ENCODE measurements at regions not wholly inside any gene's neighbourhood (a gene's known extent, or its start where the extent isn't known, plus 50 kb on each side); places are given as distances from the start of the nearest gene placed in this dataset.

DNA sequence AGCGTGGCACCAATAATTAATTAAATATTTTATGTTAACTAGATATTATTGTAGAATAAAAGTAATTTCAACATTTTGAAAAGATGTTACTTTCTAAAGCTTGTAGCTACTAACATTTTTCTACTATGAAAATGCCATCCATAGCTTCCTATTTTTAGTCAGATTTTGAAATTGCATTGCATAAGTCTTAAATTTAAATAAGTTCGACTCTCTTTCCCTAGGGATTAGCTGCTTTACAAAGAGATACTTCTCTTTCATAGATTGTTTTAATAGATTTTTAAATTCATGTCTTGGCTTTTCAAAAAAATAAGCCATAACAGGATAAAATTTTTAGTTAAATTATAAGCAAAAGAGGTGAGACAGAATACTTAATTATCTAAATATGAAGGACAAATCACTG, 1279.6 kb downstream of the KCNT2 start:
- ATAC-seq (no peak), DNase-seq (no peak)
- Mint-ChIP-seq H3K27me3 (ENCODE audit: low read depth) (no peaks in the 10 kb centered on the region), H3K4me3 (no peak overlapping the region), H3K27ac (no peak overlapping the region), H3K36me3 (ENCODE audit: low read depth) (no peaks in the 10 kb centered on the region), H3K4me1 (ENCODE audit: low read depth) (no peaks in the 10 kb centered on the region), H3K9me3 (ENCODE audit: insufficient read depth) (peaks cover 3% of the 10 kb centered on the region)
- CTCF ChIA-PET = no interaction called here
- POLR2A ChIA-PET = no interaction called here

DNA sequence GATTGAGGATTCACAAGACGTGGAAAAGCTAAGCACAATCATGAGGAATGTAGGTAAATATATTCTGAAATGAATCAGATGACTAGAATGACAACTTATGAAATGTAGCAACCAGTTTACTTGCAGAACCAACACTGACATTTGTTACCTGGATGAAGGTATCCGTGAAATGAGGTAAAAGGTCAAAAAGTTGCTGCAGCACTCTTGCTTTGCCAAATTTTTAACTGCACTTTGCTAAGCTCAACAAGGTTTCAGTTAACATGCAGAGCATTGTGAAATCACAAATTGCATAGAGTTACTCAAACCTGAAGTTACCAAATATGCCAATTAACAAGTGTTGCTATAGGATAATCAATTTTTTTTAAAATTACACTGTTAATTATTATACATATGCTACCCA, 1280.1 kb downstream of the KCNT2 start:
- POLR2A ChIA-PET = no interaction called here
- H3K4me1 Mint-ChIP-seq (ENCODE audit: low read depth) = no peaks in the 10 kb centered on the region
- H3K27ac Mint-ChIP-seq = no peak overlapping the region
- H3K4me3 Mint-ChIP-seq = no peak overlapping the region
- H3K27me3 Mint-ChIP-seq (ENCODE audit: low read depth) = no peaks in the 10 kb centered on the region
- CTCF ChIA-PET = no interaction called here
- DNase-seq (no peak), ATAC-seq (no peak)
- no peaks in the 10 kb centered on the region for H3K36me3 Mint-ChIP-seq (ENCODE audit: low read depth)
- H3K9me3 Mint-ChIP-seq (ENCODE audit: insufficient read depth) = peaks cover 3% of the 10 kb centered on the region

DNA sequence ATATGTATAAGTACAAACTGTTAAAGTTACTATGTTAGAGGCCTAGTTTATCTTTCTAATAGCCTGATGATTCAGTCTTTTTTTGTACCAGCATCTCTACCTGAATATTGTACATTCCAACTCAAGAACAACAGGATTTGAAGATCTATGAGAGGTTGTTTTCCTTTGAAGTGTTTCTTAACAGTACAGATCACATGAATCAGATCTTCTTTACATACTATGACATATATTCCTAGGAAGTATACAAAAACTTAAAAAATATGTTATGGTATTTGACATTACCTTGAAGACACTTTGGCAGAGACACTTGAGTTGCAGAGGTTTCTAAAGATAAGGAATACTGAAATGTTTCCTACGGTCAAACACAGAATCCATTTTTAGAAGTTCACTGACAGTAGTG, 1280.9 kb downstream of the KCNT2 start:
- no peaks in the 10 kb centered on the region for H3K36me3 Mint-ChIP-seq (ENCODE audit: low read depth)
- peaks cover 3% of the 10 kb centered on the region for H3K9me3 Mint-ChIP-seq (ENCODE audit: insufficient read depth)
- ATAC-seq = no peak
- ChIA-PET CTCF (no interaction called here), POLR2A (no interaction called here)
- DNase-seq = no peak
- H3K27ac Mint-ChIP-seq = no peak overlapping the region
- no peaks in the 10 kb centered on the region for H3K4me1 Mint-ChIP-seq (ENCODE audit: low read depth)
- no peak overlapping the region for H3K4me3 Mint-ChIP-seq
- H3K27me3 Mint-ChIP-seq (ENCODE audit: low read depth) = no peaks in the 10 kb centered on the region

DNA sequence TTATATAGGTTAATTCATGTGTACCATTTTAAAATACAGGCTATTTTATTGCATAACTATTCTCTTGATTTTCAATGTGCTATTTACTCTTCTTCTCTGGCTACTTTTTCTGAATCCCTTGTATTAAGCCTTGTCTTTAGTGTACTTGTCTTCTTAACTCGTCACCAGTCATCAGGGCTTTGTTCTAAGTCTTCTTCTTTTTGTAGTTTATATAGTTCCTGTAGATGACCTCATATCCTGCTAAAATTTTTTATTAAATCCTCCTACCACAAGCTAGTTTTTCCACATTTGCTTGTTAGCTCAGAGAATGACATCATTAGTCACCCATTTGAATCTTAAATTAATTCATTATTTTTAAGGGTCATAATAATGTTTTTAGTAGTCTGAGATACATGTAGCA, 1281.9 kb downstream of the KCNT2 start:
- no peak for ATAC-seq
- Mint-ChIP-seq H3K9me3 (ENCODE audit: insufficient read depth) (peaks cover 3% of the 10 kb centered on the region), H3K27me3 (ENCODE audit: low read depth) (no peaks in the 10 kb centered on the region), H3K4me3 (no peak overlapping the region), H3K36me3 (ENCODE audit: low read depth) (no peaks in the 10 kb centered on the region), H3K27ac (no peak overlapping the region), H3K4me1 (ENCODE audit: low read depth) (no peaks in the 10 kb centered on the region)
- ChIA-PET CTCF (no interaction called here), POLR2A (no interaction called here)
- no peak for DNase-seq

DNA sequence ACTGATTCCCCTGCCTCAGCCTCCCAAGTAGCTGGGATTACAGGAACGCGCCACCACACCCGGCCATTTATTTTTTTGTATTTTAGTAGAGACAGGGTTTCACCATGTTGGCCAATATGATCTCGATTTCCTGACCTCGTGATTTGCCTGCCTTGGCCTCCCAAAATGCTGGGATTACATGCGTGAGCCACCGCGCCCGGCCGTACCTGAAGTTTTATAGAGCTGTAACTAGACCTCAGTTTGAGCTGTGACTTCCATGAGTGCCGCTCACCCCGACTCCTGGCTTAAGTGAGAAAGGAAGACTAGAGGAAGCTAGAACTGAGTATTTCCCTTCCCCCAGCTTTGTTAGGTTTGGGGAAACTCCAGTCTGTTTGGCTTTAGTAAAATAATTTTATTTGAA, 1283.1 kb downstream of the KCNT2 start:
- H3K36me3 Mint-ChIP-seq (ENCODE audit: low read depth) = no peaks in the 10 kb centered on the region
- DNase-seq = no peak
- no peak for ATAC-seq
- ChIA-PET CTCF (no interaction called here), POLR2A (no interaction called here)
- no peak overlapping the region for H3K27ac Mint-ChIP-seq
- no peaks in the 10 kb centered on the region for H3K27me3 Mint-ChIP-seq (ENCODE audit: low read depth)
- H3K9me3 Mint-ChIP-seq (ENCODE audit: insufficient read depth) = peaks cover 3% of the 10 kb centered on the region
- H3K4me1 Mint-ChIP-seq (ENCODE audit: low read depth) = no peaks in the 10 kb centered on the region
- no peak overlapping the region for H3K4me3 Mint-ChIP-seq

DNA sequence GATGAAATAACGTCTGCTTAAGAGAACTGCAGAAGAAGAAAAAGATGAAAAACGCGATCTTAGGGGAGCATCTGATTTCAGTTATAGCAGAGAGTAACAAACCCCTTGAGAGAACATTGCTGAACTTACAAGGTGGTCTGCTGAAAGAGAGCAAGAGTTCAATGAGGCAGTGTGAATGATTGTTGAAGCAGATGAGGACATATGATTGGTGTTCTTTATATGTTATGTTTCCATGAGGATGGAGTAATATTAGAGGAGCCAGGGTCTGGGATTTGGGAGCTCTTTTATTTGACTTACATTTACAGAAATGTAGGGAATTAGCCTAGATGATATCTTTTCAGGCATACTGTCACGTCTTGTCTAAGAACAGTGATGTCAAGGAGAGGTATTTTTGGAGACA, 1302.0 kb downstream of the KCNT2 start:
- Mint-ChIP-seq H3K4me1 (ENCODE audit: low read depth) (no peaks in the 10 kb centered on the region), H3K36me3 (ENCODE audit: low read depth) (no peaks in the 10 kb centered on the region), H3K4me3 (no peak overlapping the region), H3K27ac (no peak overlapping the region), H3K9me3 (ENCODE audit: insufficient read depth) (no peaks in the 10 kb centered on the region), H3K27me3 (ENCODE audit: low read depth) (no peaks in the 10 kb centered on the region)
- POLR2A ChIA-PET = no interaction called here
- CTCF ChIA-PET = no interaction called here
- DNase-seq (no peak), ATAC-seq (no peak)

DNA sequence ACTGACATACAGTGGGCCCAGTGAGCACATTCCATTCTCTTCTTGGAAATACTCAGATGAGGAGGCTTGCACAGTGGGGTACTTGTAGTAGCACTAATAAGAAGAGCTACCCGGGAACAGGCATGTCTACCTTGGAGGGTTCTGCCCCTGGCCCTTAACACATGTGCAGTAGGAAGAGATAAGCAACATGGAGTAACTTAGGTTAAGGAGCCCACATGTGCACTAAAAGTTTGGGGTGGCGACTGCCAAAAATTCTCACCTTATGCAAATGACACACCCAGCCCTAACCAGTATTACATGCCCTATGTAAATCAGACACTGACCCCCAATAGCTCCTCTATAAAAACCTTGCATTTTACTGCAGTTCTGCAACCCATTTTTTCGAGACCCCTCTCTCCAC, 1313.3 kb downstream of the KCNT2 start:
- ATAC-seq (no peak), DNase-seq (no peak)
- Mint-ChIP-seq H3K4me3 (no peak overlapping the region), H3K27ac (no peak overlapping the region), H3K27me3 (ENCODE audit: low read depth) (no peaks in the 10 kb centered on the region), H3K4me1 (ENCODE audit: low read depth) (no peaks in the 10 kb centered on the region), H3K36me3 (ENCODE audit: low read depth) (no peaks in the 10 kb centered on the region), H3K9me3 (ENCODE audit: insufficient read depth) (no peaks in the 10 kb centered on the region)
- ChIA-PET POLR2A (no interaction called here), CTCF (no interaction called here)

DNA sequence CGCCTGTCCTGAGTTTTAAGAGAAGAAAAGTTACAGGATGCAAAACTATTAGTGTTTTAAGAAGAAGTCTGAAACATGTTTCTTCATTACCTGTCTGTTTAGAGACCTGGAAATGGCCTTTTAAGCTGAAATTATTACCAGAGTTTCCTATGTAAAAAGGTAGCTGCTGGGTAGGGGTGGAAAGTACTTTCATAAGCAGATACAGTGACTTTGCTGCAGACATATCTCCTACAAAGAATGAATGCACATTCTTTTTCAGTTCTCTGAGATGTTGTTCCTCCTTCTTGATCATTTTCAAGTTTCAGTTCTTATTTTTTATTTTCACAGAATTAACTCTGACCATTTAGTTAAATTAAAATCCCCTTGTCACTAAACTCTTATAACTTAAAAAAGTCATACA, 1329.6 kb downstream of the KCNT2 start:
- no peak for DNase-seq
- Mint-ChIP-seq H3K9me3 (ENCODE audit: insufficient read depth) (no peaks in the 10 kb centered on the region), H3K36me3 (ENCODE audit: low read depth) (no peaks in the 10 kb centered on the region), H3K27me3 (ENCODE audit: low read depth) (no peaks in the 10 kb centered on the region), H3K27ac (no peak overlapping the region), H3K4me3 (no peak overlapping the region), H3K4me1 (ENCODE audit: low read depth) (no peaks in the 10 kb centered on the region)
- ChIA-PET POLR2A (no interaction called here), CTCF (no interaction called here)
- no peak for ATAC-seq

DNA sequence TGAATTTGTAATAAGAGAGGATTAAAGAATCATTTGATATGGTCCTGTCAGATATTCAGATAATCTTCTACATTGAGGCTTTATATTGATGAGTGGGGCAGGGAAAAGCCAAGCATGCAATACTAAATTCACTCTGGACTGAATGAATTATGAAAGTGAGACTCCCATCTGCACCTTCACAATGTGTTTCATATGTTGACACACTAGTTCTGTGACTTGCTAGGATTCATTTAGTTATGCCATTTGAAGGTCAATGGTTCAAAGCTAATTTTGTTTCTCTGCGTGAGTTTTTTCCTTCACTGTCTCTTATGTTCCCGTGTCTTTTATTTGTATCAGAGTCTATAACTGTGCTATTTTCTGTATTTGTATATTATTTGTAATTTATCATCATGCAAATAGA, 1332.5 kb downstream of the KCNT2 start:
- Mint-ChIP-seq H3K27ac (no peak overlapping the region), H3K4me1 (ENCODE audit: low read depth) (no peaks in the 10 kb centered on the region), H3K27me3 (ENCODE audit: low read depth) (no peaks in the 10 kb centered on the region), H3K9me3 (ENCODE audit: insufficient read depth) (peaks cover 3% of the 10 kb centered on the region), H3K4me3 (no peak overlapping the region), H3K36me3 (ENCODE audit: low read depth) (no peaks in the 10 kb centered on the region)
- DNase-seq (no peak), ATAC-seq (no peak)
- ChIA-PET POLR2A (no interaction called here), CTCF (no interaction called here)

DNA sequence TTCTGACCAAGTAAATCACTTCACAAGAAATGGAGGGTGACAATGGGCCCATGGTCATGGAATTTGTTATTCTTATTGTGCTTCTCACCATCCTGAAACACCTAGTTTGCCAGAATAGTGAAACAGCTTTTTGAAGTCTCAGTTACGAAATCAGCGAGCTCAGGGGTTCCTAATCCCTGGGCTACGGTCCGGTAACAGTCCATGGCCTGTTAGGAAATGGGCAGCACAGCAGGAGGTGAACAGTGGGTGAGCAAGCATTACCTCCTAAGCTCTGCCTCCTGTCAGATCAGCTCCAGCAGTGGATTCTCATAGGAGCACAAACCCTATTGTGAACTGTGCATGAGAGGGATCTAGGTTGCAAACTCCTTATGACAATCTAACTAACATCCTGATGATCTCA, 1356.3 kb downstream of the KCNT2 start:
- Mint-ChIP-seq H3K36me3 (ENCODE audit: low read depth) (no peaks in the 10 kb centered on the region), H3K4me3 (no peak overlapping the region), H3K27ac (no peak overlapping the region), H3K9me3 (ENCODE audit: insufficient read depth) (no peaks in the 10 kb centered on the region), H3K27me3 (ENCODE audit: low read depth) (no peaks in the 10 kb centered on the region), H3K4me1 (ENCODE audit: low read depth) (no peaks in the 10 kb centered on the region)
- CTCF ChIA-PET = no interaction called here
- no peak for ATAC-seq
- POLR2A ChIA-PET = no interaction called here
- DNase-seq = no peak

DNA sequence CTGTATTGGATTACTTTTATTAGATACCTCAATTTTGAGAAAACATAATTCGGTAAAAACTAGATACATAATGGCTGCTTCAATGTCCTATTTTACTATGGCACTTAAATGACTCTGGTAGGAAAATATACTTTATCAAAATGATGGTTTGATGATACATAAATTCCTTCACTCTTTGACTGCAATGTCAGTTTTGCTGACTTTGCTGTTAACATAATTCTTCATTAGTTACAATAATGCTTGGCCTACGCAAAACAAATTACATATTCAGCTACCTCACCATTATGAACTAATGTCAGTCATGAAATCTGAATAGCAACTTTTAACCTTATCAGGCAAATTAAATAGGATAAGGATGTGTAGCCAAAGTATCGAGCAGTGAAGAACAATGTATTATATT, 1364.7 kb downstream of the KCNT2 start:
- no peaks in the 10 kb centered on the region for H3K9me3 Mint-ChIP-seq (ENCODE audit: insufficient read depth)
- POLR2A ChIA-PET = no interaction called here
- no peaks in the 10 kb centered on the region for H3K36me3 Mint-ChIP-seq (ENCODE audit: low read depth)
- CTCF ChIA-PET = interaction anchor here (0.7 kb wide), 1 partner anchor 1159 kb away, joined by 3 read pairs; no protein-coding TSS in a partner anchor
- no peak overlapping the region for H3K27ac Mint-ChIP-seq
- ATAC-seq (no peak), DNase-seq (no peak)
- H3K27me3 Mint-ChIP-seq (ENCODE audit: low read depth) = no peaks in the 10 kb centered on the region
- H3K4me1 Mint-ChIP-seq (ENCODE audit: low read depth) = no peaks in the 10 kb centered on the region
- no peak overlapping the region for H3K4me3 Mint-ChIP-seq

DNA sequence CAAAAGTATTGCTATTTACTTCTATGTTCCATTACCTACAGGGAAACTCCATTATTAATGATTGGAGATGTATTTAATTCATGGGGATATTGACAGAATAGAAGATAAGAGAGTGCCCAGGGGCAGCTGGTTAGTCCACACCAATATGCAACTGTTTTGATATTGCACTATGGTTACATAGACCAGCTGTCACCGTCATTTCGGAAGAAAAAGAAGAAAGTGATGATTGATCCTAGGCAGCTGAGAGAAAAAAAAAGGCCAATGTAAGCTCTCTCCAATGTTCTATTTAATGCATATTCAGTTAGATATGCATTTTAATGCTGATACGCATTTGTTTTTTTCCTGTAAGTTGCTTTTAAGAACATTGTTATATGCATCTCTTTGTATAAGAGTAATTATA, 1367.2 kb downstream of the KCNT2 start:
- DNase-seq (no peak), ATAC-seq (no peak)
- Mint-ChIP-seq H3K36me3 (ENCODE audit: low read depth) (no peaks in the 10 kb centered on the region), H3K27me3 (ENCODE audit: low read depth) (no peaks in the 10 kb centered on the region), H3K4me1 (ENCODE audit: low read depth) (no peaks in the 10 kb centered on the region), H3K4me3 (no peak overlapping the region), H3K27ac (no peak overlapping the region), H3K9me3 (ENCODE audit: insufficient read depth) (no peaks in the 10 kb centered on the region)
- ChIA-PET CTCF (no interaction called here), POLR2A (no interaction called here)

DNA sequence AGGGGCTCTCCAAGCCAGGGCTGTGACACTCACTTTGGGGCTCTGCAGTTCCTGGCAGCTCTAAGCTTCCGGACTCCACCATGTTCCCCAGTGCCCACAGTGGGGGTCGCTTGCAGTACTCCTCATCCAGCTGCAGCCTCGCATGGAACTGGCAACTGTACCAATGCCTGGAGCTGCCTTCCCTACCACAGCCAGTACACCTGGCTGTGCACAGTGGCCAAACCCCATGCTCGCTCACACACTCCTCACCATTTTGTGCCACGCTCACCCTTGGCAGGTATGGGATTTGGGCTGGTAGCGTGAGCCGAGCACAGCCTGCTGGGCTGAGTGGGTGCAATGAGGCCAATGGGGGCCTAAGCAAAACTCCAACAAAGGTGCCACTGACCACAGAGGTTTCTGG, 1369.9 kb downstream of the KCNT2 start:
- Mint-ChIP-seq H3K4me3 (no peak overlapping the region), H3K27ac (no peak overlapping the region), H3K4me1 (ENCODE audit: low read depth) (no peaks in the 10 kb centered on the region), H3K9me3 (ENCODE audit: insufficient read depth) (no peaks in the 10 kb centered on the region), H3K36me3 (ENCODE audit: low read depth) (no peaks in the 10 kb centered on the region), H3K27me3 (ENCODE audit: low read depth) (no peaks in the 10 kb centered on the region)
- ChIA-PET CTCF (no interaction called here), POLR2A (no interaction called here)
- DNase-seq (no peak), ATAC-seq (no peak)
